GM06990 (cell line): ENCODE measurements at regions not wholly inside any gene's neighbourhood (a gene's known extent, or its start where the extent isn't known, plus 50 kb on each side); places are given as distances from the start of the nearest gene placed in this dataset.

Source experiments
- DNase-seq: peaks from one replicate; pipeline ENCODE4 v3.0.0-alpha.2; 2011; ENCODE audit not compliant: insufficient read length; ENCODE audit errors: extremely low read depth
- H3K27me3 ChIP-seq: replicated peaks from 2 replicates; pipeline ENCODE4 v1.6.0; 2011; ENCODE audit warnings: low read length; ENCODE audit not compliant: control insufficient read depth, insufficient read depth
- H3K36me3 ChIP-seq: 2 replicates; pipeline ENCODE4 v1.5.1; 2011; ENCODE audit warnings: low read length; ENCODE audit not compliant: control insufficient read depth, insufficient read depth
- H3K4me3 ChIP-seq: replicated peaks from 2 replicates; pipeline ENCODE4 v1.5.1; 2011; ENCODE audit warnings: low read depth, mild to moderate bottlenecking, control low read depth, low read length
- TF ChIP-seq, protein P1 (sequence below): IDR thresholded peaks from 2 replicates; pipeline ENCODE4 v1.5.1; 2011; ENCODE audit warnings: low read length, control low read depth, mild to moderate bottlenecking, inconsistent platforms; ENCODE audit not compliant: insufficient read depth, poor library complexity, severe bottlenecking

- TF ChIP-seq, protein P1, sequence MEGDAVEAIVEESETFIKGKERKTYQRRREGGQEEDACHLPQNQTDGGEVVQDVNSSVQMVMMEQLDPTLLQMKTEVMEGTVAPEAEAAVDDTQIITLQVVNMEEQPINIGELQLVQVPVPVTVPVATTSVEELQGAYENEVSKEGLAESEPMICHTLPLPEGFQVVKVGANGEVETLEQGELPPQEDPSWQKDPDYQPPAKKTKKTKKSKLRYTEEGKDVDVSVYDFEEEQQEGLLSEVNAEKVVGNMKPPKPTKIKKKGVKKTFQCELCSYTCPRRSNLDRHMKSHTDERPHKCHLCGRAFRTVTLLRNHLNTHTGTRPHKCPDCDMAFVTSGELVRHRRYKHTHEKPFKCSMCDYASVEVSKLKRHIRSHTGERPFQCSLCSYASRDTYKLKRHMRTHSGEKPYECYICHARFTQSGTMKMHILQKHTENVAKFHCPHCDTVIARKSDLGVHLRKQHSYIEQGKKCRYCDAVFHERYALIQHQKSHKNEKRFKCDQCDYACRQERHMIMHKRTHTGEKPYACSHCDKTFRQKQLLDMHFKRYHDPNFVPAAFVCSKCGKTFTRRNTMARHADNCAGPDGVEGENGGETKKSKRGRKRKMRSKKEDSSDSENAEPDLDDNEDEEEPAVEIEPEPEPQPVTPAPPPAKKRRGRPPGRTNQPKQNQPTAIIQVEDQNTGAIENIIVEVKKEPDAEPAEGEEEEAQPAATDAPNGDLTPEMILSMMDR = no peak
- no peak for DNase-seq
- no peaks in the 10 kb centered on the region for H3K36me3 ChIP-seq
Measured at GRCh38 chr6:12394170-12394569, 104.0 kb downstream of the EDN1 start.

DNA sequence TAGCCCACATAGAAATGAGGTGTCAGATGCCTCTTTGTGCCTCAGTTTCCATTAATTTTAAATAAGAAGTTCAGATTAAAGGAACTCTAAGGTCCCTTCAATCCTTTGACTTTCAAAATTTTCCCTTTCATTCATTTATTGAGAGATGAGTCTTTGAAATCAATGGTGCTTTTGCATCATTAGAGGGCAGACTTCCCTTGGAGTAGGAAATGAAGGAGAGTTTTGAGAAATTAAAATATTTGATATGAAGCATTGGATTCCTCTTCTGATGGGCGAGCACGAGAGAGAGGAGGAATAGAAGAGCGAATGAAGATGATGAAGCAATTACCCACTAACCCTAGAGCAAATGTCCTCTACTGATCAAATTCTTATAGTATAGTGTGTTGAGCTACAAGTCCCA lies 105.7 kb downstream of the EDN1 start:
- Histone ChIP-seq H3K36me3 (no peaks in the 10 kb centered on the region), H3K27me3 (no peaks in the 10 kb centered on the region), H3K4me3 (no peak overlapping the region)
- no peak for DNase-seq
- TF ChIP-seq, protein P1 = no peak

More at GRCh38 chr6:12394170-12394569, 104.0 kb downstream of the EDN1 start:
- Histone ChIP-seq H3K4me3 (no peak overlapping the region), H3K27me3 (no peaks in the 10 kb centered on the region)

DNA sequence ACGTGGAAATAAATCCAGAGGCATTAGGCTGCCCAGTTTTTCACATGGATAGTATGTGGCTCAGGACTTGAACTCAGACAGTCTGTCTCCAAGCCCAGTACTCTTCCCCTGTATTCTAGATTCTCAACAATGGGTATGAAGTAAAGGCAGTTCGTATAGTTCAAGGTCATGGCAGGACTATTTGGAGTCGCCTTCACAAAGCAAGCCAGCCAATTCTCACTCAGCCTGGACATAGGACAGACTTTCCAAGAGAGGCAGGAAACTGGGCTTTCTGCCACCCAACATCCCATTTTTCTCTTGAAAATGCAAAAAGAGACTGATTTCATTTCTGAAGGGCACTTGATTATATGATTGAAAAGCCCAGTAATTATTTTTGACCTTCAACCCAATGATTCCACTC lies 111.0 kb downstream of the EDN1 start:
- Histone ChIP-seq H3K27me3 (no peaks in the 10 kb centered on the region), H3K36me3 (no peaks in the 10 kb centered on the region), H3K4me3 (no peak overlapping the region)
- TF ChIP-seq, protein P1 = no peak
- no peak for DNase-seq

GRCh38 chr6:12403201-12403826 lies 113.2 kb downstream of the EDN1 start:
- Histone ChIP-seq H3K4me3 (no peak overlapping the region), H3K27me3 (no peaks in the 10 kb centered on the region), H3K36me3 (no peaks in the 10 kb centered on the region)
- TF ChIP-seq, protein P1 = no peak
- no peak for DNase-seq

DNA sequence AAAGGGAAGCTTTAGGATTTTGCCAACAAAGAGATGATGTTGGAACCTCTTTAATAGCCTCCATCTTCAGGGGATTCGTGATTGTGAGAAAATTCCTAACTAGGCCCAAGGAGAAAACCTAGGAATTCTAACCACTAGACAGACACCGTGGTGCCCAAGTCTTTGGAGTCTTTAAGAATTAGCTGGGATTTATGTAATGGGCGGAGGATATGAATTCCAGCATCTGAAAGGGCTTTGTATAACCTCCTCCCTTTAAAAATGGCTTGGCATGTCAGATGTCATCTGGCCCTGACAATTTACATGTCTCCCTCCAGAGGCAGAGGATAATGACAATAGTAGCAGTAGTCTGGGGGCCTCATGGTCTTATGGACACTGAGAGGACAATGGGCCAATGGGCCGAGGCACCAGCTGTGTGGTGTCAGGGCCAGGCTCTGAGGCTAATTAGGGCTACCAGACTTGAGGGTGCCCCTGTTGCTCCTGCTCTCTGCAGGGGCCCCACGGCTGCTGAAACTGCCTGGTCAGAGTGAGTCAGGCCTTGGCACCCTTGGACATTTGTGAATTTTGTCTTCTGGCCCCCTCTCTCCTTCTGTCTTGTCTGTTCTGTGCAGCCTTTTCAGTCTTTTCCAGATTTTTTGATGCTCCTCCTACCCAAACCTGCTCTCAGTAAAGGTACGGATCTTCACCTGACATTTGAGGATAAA lies 113.9 kb downstream of the EDN1 start:
- H3K4me3 ChIP-seq = no peak overlapping the region
- DNase-seq = no peak
- H3K36me3 ChIP-seq = no peaks in the 10 kb centered on the region
- no peaks in the 10 kb centered on the region for H3K27me3 ChIP-seq
- TF ChIP-seq, protein P1 = no peak

DNA sequence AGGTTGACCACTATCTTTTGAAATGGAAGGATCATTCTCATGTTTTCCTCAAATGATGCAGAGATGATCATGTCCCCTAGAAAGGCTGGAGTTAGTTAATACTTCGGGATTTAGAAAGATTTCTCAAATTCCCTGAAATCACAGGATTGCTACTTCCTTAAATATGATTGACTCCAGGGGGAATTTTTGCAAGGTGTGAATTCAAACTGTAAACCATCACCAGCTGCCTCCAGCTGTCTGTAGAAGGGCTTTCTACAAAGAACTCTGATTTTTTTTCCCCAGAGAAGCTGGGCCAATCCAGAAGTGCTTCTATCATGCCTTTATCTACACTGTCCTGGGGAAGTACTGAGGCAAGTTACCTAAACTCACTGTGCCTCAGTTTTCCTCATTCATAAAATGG lies 114.5 kb downstream of the EDN1 start:
- H3K36me3 ChIP-seq = no peaks in the 10 kb centered on the region

More for the DNA sequence above, 114.5 kb downstream of the EDN1 start:
- no peaks in the 10 kb centered on the region for H3K27me3 ChIP-seq
- no peak overlapping the region for H3K4me3 ChIP-seq
- TF ChIP-seq, protein P1 = no peak
- DNase-seq = no peak
